Activated naive CD4-positive, alpha-beta T cell treated with anti-CD3 and anti-CD28 coated beads, Interleukin-2, amount 50 U/mL, for 72 hours (primary cell): ENCODE measurements at regions not wholly inside any gene's neighbourhood (a gene's known extent, or its start where the extent isn't known, plus 50 kb on each side); places are given as distances from the start of the nearest gene placed in this dataset.

Experiments
- ATAC-seq, 2 donors: fragments of 150-1000 bp; cut with Tn5 transposase; 2 replicates each; pipeline ENCODE4 v1.10.0; 2021; ENCODE audit warnings: mild to moderate bottlenecking in 2 of 2, moderate library complexity in 2 of 2
- DNase-seq, 2 donors: peaks; one replicate each; pipeline ENCODE4 v3.0.0; 2021 to 2022; ENCODE audit warnings: low spot score in 2 of 2
- H3K27ac Mint-ChIP-seq, 2 donors: one replicate each; pipeline ENCODE4 v1.8.0; 2022; ENCODE audit warnings: mild to moderate bottlenecking in 2 of 2, mixed read lengths in 2 of 2
- H3K36me3 Mint-ChIP-seq, 2 donors: one replicate each; pipeline ENCODE4 v1.8.0; 2022; ENCODE audit warnings: mixed read lengths in 2 of 2
- H3K9me3 Mint-ChIP-seq, 2 donors: one replicate each; pipeline ENCODE4 v1.8.0; 2022; ENCODE audit warnings: mixed read lengths in 2 of 2

DNA sequence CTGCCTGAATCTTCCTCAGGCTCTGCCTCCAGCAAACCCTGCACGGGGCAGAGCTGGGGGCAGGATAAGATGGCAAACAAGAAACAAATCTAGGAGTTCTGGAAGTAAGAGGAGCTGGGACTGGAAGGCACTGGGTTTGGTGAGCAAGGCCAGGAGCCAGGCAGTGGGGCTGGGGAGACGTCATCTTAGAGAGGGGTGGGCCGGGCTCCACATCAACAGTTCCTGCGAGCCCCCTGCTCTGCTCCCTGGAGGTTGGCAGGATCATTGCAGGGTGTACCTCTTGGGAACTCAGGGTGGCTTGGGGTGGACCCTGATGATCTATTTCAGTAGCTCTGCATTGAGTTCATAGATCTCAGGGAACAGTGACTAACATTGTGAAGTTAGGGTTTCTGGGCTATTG lies 87.3 kb upstream of the PRR23E start:
- no peaks in the 10 kb centered on the region for H3K36me3 Mint-ChIP-seq
- no peaks in the 10 kb centered on the region for H3K9me3 Mint-ChIP-seq

DNA sequence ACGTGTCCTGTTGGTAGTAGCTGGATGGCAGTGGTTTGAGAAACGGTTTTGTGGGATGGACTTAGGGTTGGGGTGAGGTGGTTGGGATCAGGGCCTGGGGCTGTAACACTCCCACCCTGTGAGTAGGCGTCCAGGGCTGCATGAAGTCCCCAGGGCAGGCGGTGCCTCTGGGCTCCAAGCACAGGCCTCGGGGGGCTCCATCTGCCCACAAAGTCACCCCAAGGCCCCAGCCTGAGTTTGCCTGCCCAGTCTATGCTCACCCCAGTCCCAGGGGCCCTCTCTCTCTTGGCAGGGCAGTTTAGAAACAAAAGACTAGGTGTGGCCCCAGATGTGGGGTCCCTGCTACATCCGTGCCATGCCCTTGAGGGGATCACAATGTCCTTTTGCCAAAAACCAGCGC lies 86.9 kb upstream of the PRR23E start:
- H3K27ac Mint-ChIP-seq = no peak overlapping the region
- H3K36me3 Mint-ChIP-seq = no peaks in the 10 kb centered on the region
- ATAC-seq = no peak
- no peaks in the 10 kb centered on the region for H3K9me3 Mint-ChIP-seq
- DNase-seq = no peak

More for the DNA sequence above, 87.3 kb upstream of the PRR23E start:
- ATAC-seq = no peak
- no peak for DNase-seq
- H3K27ac Mint-ChIP-seq = no peak overlapping the region

DNA sequence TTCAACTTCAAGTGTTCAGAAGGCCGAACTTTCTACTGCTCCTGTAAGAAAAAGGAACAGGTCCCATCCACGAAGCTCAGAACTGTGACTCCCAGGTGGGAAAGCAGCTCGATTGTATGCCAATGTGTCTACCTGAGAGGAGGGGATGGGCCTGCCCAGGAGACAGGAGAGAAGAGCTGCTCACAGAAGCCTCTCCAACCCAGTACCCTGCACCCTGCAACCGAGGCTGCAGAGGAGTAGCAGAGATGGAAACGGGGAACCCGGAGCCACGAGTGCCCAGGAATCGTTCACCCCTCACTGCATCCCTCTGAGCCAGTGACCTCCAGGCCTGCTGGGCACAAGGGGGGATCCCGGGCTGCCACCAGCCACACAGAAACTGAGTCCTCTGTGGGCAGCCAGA lies 86.5 kb upstream of the PRR23E start:
- Mint-ChIP-seq H3K27ac (no peak overlapping the region), H3K9me3 (peaks cover 0 to 3% of the 10 kb centered on the region in 2 donors), H3K36me3 (no peaks in the 10 kb centered on the region)
- no peak for DNase-seq
- ATAC-seq = no peak

DNA sequence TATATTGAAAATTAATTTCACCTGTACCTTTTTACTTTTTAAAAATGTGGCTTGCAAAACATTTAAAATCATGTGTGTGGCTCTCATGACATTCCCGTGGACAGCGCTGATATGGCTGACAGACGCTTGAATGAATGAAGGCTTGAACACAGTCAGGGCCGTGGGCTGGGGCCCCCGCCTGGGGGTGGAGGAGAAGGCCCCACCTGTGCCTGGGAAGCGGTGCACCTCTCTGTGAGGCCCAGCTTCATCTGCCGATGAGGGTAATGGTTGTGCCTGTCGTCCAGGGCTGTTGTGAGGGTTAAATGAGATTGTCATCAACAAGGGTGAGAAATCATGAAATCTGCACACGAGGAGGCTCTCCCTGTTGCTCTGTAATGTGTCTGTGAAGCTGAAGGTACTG lies 85.9 kb upstream of the PRR23E start:
- Mint-ChIP-seq H3K27ac (no peak overlapping the region), H3K36me3 (no peaks in the 10 kb centered on the region), H3K9me3 (peaks cover 0 to 5% of the 10 kb centered on the region in 2 donors)
- DNase-seq (no peak), ATAC-seq (no peak)

DNA sequence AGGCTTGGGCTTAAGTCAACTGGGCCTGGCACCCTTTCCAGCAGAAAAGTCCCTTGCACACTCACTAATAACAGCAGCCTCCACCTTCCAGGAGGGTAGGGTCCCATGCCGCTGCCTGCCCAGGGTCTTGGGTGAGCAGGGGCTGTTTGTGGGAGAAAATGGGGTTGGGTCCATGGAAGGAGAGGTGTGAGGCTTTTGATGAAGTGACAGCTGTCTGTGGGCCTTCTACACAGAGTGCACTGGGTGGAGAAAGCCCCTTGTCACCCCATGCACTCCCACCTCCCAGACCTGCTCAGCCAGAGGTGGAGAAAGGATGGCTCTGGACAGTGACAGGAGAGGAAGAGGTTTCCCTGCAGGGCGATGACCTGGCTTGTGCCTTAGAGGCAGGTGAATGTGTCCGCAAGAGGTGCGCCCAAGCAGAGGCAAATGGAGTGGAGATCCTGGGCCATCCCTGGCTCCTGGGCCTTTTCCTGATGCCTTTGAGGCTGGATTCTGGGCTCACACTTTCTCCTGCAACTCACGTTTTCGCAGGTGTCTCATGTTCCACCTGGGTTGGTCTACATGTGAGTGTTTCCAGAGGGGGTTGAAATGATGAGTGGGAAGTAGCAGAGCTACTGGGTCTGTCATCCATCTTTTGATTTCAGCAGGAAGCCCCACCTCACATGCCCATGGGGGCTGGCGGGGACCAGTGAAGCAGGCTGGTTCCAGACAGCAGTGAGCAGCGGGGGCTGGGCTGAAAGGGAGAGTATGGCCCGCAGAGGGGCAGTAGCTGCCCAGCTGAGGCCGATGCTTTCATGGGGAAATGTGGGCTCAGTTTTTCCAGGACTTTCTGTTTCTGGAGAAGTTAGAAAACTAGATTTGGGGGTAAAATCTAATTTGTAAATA lies 85.2 kb upstream of the PRR23E start:
- peaks cover 3 to 10% of the 10 kb centered on the region in 2 donors for H3K9me3 Mint-ChIP-seq
- no peak for DNase-seq
- H3K36me3 Mint-ChIP-seq = peaks cover 2 to 4% of the 10 kb centered on the region in 2 donors
- no peak overlapping the region for H3K27ac Mint-ChIP-seq
- ATAC-seq = no peak

DNA sequence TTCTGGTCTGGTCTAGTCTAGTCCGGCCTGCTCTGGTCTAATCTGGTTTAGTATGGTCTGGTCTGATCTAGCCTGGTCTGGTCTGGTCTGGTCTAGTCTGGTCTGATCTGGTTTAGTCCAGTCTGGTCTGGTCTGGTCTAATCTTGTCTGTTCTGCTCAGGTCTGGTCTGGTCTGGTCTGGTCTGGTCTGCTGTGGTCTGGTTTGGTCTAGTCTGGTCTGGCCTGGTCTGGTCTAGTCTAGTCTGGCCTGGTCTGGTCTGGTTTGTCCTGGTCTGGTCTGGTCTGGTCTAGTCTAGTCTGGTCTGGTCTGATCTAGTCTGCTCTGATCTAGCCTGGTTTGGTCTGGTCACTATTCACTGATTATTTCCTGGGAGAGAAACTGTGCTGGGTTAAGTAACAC lies 84.1 kb upstream of the PRR23E start:
- peaks cover 4 to 11% of the 10 kb centered on the region in 2 donors for H3K9me3 Mint-ChIP-seq
- DNase-seq = no peak
- peaks cover 4 to 6% of the 10 kb centered on the region in 2 donors for H3K36me3 Mint-ChIP-seq
- peak in 1 of 2 donors; percentile 18 for ATAC-seq
- H3K27ac Mint-ChIP-seq = peak overlapping the region in 1 of 2 donors; percentile 60

DNA sequence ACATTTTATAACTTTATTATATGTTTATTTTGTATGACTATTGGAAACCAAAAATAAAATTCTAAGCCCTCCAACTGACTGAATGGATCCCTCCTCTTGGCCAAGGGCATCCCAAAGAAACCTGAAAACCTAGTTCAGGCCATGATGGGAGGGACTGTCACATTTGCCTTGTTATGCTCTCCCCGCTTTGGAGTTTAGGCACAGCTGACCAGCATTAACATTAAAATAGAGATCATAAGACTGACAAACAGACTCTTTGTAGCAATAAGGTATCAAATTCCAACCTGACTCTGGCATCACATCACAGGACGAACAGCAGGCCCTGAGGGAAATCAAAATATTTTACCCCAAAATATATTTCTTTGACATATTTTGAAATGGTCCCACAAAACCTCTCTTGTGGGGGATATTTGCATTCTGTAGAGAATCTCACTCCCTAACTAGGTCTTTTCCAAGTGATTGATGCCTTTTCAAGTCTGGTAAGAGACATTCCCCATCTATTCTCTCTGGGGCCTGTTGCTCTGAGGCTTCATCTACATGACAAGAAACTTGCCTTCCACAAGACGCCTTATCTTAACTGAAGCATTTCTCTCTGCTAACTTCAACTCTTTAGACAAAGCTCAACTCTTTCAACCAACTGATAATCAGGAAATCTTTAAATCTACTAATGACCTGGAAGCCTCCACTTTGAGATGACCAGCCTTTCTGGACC lies 81.8 kb upstream of the PRR23E start:
- peaks cover 4 to 11% of the 10 kb centered on the region in 2 donors for H3K9me3 Mint-ChIP-seq
- no peak overlapping the region for H3K27ac Mint-ChIP-seq
- DNase-seq (no peak), ATAC-seq (no peak)
- peaks cover 4 to 6% of the 10 kb centered on the region in 2 donors for H3K36me3 Mint-ChIP-seq

DNA sequence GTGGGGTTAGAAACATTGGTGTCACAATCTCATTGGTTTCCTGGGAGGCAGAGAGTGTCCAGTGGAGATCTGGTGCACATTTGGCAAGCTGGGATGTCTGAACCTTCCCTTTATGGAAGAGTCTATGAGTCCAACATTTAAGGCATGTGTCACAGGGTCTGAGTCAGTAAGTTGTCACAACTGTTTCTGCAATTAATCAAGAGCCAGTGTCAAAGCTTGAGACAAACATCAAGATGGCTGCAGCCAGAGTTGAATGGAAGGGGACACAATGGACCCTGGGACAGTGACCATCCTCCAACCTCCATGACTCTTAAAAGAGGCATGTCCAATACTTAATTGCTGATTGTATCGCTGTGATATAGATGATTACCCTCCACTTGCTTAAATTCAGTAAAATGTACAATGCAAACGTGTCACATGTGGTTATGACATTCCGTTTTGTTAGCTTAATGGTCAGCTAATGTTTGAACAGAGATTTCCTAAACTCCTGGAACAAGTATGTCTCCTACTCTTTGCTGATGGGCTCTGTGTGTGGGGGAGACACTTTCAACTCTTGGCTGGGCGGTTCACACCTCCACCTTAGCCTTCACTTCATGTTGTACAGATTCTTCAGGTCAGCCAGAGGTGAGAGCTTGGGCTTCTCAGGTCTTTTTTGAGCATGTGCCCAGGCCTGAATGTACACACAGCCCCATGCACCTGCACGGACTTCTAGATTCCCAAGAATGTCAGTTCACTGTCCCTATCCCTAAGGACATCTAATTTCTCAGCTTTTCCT lies 79.9 kb upstream of the PRR23E start:
- no peak for ATAC-seq
- Mint-ChIP-seq H3K27ac (no peak overlapping the region), H3K9me3 (peaks cover 4 to 15% of the 10 kb centered on the region in 2 donors)

DNA sequence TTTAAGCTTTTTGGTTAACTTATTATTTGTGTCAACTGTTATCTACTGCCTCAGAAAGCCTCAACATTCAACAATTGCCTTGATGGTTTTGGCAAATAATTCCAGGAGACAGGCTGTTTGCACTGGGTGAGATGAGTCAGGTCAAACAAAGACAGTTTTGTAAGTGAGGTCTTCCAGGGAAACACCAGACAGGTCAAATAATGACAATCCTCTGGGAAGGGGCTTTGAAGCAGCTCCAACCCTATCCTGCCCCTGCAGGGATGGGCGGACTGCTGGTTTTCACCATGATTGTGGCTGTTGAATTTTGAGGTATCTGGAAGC lies 79.4 kb upstream of the PRR23E start:
- peaks cover 4 to 15% of the 10 kb centered on the region in 2 donors for H3K9me3 Mint-ChIP-seq
- H3K36me3 Mint-ChIP-seq = peaks cover 4 to 6% of the 10 kb centered on the region in 2 donors
- ATAC-seq (no peak), DNase-seq (no peak)
- H3K27ac Mint-ChIP-seq = no peak overlapping the region

More for the DNA sequence above, 79.9 kb upstream of the PRR23E start:
- DNase-seq = no peak
- H3K36me3 Mint-ChIP-seq = peaks cover 4 to 6% of the 10 kb centered on the region in 2 donors

DNA sequence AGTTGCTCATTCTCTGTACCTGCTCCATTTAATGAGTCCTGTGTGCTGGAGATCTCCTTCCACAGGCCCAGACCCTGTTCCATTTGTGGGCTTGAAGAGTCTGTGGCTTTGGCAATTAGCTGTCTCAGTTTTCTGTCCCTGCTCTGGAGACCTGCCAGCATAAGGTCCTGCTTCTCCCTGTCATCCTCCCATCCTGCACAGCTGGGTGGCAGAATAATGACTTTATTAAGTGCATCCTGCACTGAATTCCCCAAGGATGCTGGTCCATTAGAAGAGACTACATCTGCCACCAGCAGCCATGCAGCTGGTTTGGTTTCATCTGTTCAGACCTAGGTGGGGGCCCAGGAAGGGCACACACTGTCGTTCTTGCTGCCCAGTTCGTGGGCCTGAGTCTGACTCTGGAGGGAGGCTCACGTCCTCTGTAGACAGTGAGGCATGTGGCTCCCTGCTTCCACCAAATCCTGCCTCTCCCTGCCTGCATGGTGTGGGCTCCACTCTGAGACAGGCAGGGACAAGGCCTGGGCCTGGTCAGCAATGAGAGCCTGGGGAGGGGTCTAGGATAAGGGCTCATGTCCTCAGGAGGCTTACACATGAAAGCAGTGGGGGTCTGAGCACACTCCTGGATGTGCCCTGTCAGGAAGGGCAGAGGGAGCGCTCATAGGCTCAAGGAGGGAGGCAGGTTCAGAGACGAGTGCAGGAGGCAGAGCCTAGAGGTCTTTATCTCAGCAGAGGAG lies 78.4 kb upstream of the PRR23E start:
- H3K9me3 Mint-ChIP-seq = peaks cover 4 to 15% of the 10 kb centered on the region in 2 donors
- no peak for DNase-seq
- H3K36me3 Mint-ChIP-seq = peaks cover 4 to 6% of the 10 kb centered on the region in 2 donors
- ATAC-seq = no peak
- H3K27ac Mint-ChIP-seq = no peak overlapping the region

DNA sequence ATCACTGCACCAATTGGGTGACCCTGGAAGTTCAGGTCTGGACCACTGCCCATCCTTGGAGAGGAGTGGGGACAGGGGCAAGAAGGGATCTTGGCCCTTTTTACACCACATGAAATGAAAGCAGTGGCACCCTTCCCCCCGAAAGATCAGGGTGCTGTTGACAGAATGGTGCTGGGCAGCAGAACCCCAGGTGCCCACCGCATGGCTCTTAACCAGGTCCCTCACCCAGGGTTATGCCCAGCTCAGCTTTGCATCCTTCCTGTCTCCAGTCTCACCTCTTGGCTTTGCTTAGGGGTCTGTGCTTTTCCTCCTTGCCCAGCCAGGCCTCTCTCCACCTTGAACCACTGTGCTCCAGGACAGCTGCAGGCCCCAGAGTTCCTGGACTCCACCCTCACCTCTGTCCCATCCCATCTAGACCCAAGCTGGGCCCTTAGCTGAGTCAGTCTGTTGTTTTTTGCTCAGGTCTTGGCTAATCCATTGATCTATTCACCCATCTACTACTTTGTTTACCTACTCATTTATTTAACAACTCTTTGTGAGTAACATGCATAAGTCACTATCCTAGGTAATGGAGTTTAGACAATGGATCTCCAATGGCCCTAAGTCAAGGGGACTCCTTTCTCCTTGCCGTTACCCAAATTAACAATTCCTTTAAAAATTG lies 77.1 kb upstream of the PRR23E start:
- peaks cover 4 to 6% of the 10 kb centered on the region in 2 donors for H3K36me3 Mint-ChIP-seq
- ATAC-seq = no peak
- no peak overlapping the region for H3K27ac Mint-ChIP-seq
- peaks cover 4 to 15% of the 10 kb centered on the region in 2 donors for H3K9me3 Mint-ChIP-seq
- DNase-seq = no peak

DNA sequence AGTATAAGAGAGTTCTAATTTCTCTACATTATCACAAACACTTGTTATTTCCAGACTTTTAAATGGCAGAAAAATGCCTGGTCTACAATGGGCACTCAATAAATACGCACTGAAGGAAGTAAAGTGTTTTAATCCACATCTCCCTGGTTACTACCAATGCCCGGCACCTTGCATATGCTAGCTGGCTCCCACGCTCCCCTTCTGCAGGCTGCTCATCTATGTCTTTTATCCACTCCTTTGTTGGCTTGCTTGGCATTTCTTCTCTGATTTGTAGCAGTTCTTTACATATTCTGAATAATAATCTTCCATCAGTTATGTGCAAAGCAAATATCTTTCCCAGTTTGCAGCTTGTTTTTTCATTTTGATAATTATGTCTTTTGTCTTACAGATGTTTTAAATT lies 74.6 kb upstream of the PRR23E start:
- peaks cover 0 to 4% of the 10 kb centered on the region in 2 donors for H3K9me3 Mint-ChIP-seq
- no peak for ATAC-seq
- no peak overlapping the region for H3K27ac Mint-ChIP-seq

DNA sequence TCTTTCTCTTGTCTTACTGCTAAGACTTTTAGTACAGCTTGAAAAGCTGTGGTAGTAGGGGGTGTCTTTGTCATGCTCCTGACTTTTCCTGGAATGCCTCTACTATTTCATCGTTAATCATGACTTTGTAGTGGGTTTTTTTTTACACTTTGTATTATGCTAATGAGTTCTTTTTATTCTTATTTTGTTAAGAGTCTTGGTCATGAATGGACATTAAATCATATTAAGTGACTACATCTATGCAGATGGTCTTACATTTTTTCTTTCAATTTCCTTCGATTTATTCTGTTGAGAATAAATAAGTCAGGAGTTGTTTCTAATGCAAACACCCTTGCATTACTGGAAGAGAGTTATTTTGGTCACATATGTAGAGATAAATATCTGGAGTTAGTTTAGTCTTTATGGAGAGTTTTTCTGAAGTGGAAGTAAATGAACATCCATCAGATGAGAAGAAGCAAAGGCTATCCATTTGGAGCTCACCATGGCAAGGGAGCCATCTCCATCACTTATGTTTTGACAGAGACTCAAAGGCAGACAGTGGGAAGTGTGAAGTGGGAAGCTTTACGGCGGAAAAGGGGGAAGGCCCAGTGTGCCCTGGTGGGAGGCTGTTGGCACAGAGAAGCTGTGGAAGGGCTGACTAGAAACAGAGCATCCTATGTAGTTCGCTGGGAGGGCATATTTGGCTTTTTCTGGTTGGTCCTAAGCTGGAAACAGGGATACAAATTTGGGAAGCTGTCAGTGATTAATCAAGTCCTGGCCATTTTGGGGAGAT lies 73.1 kb upstream of the PRR23E start:
- Mint-ChIP-seq H3K27ac (no peak overlapping the region), H3K9me3 (peaks cover 0 to 4% of the 10 kb centered on the region in 2 donors), H3K36me3 (no peaks in the 10 kb centered on the region)
- ATAC-seq (no peak), DNase-seq (no peak)

More for the DNA sequence above, 74.6 kb upstream of the PRR23E start:
- no peak for DNase-seq
- H3K36me3 Mint-ChIP-seq = no peaks in the 10 kb centered on the region

DNA sequence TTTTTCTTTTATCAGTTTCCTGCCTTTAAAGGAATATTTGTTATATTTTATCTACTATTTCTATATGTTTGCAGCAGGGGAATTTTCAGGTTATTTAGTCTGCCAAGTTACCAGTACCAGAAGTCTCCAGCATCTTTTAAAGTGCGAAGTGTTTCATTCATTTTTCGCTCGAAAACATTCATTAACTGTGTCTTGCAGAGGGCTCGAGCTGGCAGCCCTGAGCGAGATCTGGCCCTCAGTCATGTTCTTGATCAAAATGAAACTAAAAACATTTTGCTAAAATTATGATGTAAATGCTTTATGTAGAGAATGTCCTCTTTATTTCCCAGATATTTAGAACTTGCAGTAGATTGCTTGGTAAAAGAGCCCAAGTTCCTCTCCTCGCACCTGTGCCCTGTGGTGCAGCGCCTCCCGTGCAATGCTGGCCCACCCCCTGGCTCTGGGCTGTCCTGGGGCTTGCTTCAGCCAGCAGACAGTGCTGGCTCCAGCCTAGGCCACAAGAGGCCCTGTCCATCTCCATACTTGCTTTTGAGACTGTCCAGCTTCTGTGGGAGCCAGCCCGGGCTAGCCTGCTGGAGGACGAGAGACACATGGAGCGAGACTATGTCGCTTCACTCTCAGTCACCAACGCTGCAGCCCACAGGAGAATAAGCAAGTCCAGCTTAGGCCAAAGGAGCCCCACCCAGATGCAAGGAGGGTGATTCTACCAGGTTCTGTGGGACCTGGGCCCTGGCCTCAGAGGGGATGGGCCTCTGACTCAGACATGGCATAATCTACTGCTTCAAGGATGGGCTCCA lies 71.9 kb upstream of the PRR23E start:
- peaks cover 0 to 4% of the 10 kb centered on the region in 2 donors for H3K9me3 Mint-ChIP-seq
- no peak overlapping the region for H3K27ac Mint-ChIP-seq
- ATAC-seq = no peak
- H3K36me3 Mint-ChIP-seq = no peaks in the 10 kb centered on the region
- DNase-seq = no peak

DNA sequence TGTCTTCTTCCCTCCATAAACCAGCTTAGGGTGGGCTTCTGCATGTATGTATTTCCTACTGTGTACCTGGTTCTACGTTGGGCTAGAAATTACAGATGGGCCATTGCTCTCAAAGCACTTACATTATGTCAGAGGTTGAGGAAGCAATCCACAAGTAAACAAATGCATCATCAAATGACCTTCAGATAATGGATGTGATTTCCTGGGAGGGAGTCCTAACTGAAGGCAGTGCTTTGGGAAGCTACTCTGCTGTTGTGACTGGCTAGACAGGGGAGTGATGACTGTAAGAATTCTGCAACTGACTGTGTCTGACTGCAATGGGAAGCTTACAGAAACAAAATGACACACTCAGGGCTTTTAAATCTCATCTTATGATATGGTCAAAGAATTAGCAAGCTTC lies 71.0 kb upstream of the PRR23E start:
- no peaks in the 10 kb centered on the region for H3K36me3 Mint-ChIP-seq
- peak overlapping the region in 1 of 2 donors; percentile 22 for H3K27ac Mint-ChIP-seq
- DNase-seq (no peak), ATAC-seq (no peak)
- H3K9me3 Mint-ChIP-seq = peaks cover 0 to 4% of the 10 kb centered on the region in 2 donors
